ENCODE measurements at regions not wholly inside any gene's neighbourhood (a gene's known extent, or its start where the extent isn't known, plus 50 kb on each side); places are given as distances from the start of the nearest gene placed in this dataset.
"Not testable (repeated sequence)": the region's sequence is repeated elsewhere in the genome, so short reads cannot be mapped to it uniquely, and the experiment has no call there.

DNA sequence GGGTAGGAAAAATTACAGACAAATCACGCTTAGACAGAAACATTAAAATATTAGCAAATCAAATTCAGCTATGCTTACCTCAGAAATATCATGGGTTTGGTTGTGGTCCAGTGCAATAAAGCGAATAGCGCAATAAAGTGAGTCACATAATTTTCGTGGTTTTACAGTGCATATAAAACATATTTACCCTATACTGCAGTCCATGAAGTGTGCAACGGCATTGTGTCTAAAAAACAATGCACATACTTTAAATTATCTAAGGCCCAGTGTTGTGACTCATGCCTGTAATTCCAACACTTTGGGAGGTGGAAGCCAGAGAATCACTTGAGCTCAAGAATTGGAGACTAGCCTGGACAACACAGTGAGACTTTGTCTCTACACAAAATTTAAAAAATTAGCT lies 195.7 kb upstream of the IL1RAPL1 start:
- no peak for FAIRE-seq
- dilution Hi-C loops (cut with MboI; ENCODE audit: extremely low pct_ligation_motif_present, low sequenced_read_pairs) = no loop called here

DNA sequence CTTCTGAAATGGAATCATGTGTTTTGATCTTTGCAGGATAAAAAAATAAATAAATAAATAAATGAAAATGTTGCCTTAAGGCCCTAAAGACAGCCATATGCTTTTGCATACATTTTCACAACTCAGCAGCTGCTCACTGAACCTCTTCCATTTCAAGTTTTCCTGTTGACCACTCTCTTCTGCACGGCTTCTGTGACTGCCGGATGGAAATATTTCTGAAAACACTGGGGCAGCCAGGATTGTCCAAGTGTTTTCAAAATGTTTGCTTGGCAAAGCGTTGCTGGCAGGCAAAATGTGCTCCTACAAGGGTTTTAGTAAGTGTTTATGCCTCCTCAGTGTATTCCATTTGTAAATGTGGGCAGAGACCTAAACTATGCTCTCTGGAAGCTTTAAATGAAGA lies 208.1 kb upstream of the IL1RAPL1 start:
- Histone ChIP-seq H3K4me1 (ENCODE audit: control insufficient read depth, extremely low read depth, insufficient read depth, low read length) (no peaks in the 10 kb centered on the region), H3K79me2 (ENCODE audit: control insufficient read depth, insufficient read depth, low read length) (no peaks in the 10 kb centered on the region), H3K4me3 (ENCODE audit: control insufficient read depth in 2 of 3, extremely low read depth in 1 of 3, insufficient read depth in 2 of 3, low read depth in 1 of 3, low read length in 3 of 3) (no peak overlapping the region), H3K9me1 (ENCODE audit: control insufficient read depth, extremely low read depth, insufficient read depth, low read length) (no peaks in the 10 kb centered on the region), H3K9ac (ENCODE audit: control insufficient read depth, extremely low read depth, insufficient read depth, low read length) (no peak overlapping the region), H2AFZ (ENCODE audit: control insufficient read depth, low read length) (no peak overlapping the region), H4K20me1 (ENCODE audit: control insufficient read depth, extremely low read depth, insufficient read depth, low read length) (no peaks in the 10 kb centered on the region), H3K27me3 (ENCODE audit: control insufficient read depth, extremely low read depth, insufficient read depth, low read length) (no peaks in the 10 kb centered on the region), H3K36me3 (ENCODE audit: control insufficient read depth in 2 of 2, extremely low read depth in 1 of 2, insufficient read depth in 2 of 2, low read length in 2 of 2) (no peaks in the 10 kb centered on the region), H3K9me3 (ENCODE audit: control insufficient read depth, low read depth, low read length) (no peaks in the 10 kb centered on the region), H3K27ac (ENCODE audit: control insufficient read depth, insufficient read depth, low read length) (no peak overlapping the region), H3K4me2 (ENCODE audit: control insufficient read depth, extremely low read depth, insufficient read depth, low read depth, low read length) (no peak overlapping the region)
- FAIRE-seq = no peak
- no peak for TF ChIP-seq EZH2 (IDR thresholded peaks at IDR 0.05; ENCODE audit: low read length)
- TF ChIP-seq, protein P1, sequence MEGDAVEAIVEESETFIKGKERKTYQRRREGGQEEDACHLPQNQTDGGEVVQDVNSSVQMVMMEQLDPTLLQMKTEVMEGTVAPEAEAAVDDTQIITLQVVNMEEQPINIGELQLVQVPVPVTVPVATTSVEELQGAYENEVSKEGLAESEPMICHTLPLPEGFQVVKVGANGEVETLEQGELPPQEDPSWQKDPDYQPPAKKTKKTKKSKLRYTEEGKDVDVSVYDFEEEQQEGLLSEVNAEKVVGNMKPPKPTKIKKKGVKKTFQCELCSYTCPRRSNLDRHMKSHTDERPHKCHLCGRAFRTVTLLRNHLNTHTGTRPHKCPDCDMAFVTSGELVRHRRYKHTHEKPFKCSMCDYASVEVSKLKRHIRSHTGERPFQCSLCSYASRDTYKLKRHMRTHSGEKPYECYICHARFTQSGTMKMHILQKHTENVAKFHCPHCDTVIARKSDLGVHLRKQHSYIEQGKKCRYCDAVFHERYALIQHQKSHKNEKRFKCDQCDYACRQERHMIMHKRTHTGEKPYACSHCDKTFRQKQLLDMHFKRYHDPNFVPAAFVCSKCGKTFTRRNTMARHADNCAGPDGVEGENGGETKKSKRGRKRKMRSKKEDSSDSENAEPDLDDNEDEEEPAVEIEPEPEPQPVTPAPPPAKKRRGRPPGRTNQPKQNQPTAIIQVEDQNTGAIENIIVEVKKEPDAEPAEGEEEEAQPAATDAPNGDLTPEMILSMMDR (optimal IDR thresholded peaks at IDR 0.05 in 1 of 3, IDR thresholded peaks at IDR 0.05 in 1 of 3, conservative IDR thresholded peaks at IDR 0.05 in 1 of 3; ENCODE audit: extremely low read depth in 1 of 3, insufficient read depth in 2 of 3, low read length in 3 of 3) = no peak
- dilution Hi-C loops (cut with MboI; ENCODE audit: extremely low pct_ligation_motif_present, low sequenced_read_pairs) = no loop called here
- DNase-seq (ENCODE audit: low read depth, low spot score) = no peak

More for the DNA sequence above, 195.7 kb upstream of the IL1RAPL1 start:
- no peaks in the 10 kb centered on the region for H4K20me1 ChIP-seq (ENCODE audit: control insufficient read depth, extremely low read depth, insufficient read depth, low read length)
- H3K79me2 ChIP-seq (ENCODE audit: control insufficient read depth, insufficient read depth, low read length) = no peaks in the 10 kb centered on the region
- H3K4me2 ChIP-seq (ENCODE audit: control insufficient read depth, extremely low read depth, insufficient read depth, low read depth, low read length) = no peak overlapping the region
- peak; percentile 17 for DNase-seq (ENCODE audit: low read depth, low spot score)
- H3K27me3 ChIP-seq (ENCODE audit: control insufficient read depth, extremely low read depth, insufficient read depth, low read length) = no peaks in the 10 kb centered on the region
- no peak overlapping the region for H3K9ac ChIP-seq (ENCODE audit: control insufficient read depth, extremely low read depth, insufficient read depth, low read length)
- no peaks in the 10 kb centered on the region for H3K36me3 ChIP-seq (ENCODE audit: control insufficient read depth in 2 of 2, extremely low read depth in 1 of 2, insufficient read depth in 2 of 2, low read length in 2 of 2)
- no peak overlapping the region for H3K27ac ChIP-seq (ENCODE audit: control insufficient read depth, insufficient read depth, low read length)
- no peaks in the 10 kb centered on the region for H3K4me1 ChIP-seq (ENCODE audit: control insufficient read depth, extremely low read depth, insufficient read depth, low read length)
- no peak overlapping the region for H3K4me3 ChIP-seq (ENCODE audit: control insufficient read depth in 2 of 3, extremely low read depth in 1 of 3, insufficient read depth in 2 of 3, low read depth in 1 of 3, low read length in 3 of 3)
- TF ChIP-seq EZH2 (IDR thresholded peaks at IDR 0.05; ENCODE audit: low read length) = no peak
- TF ChIP-seq, protein P1 (optimal IDR thresholded peaks at IDR 0.05 in 1 of 3, IDR thresholded peaks at IDR 0.05 in 1 of 3, conservative IDR thresholded peaks at IDR 0.05 in 1 of 3; ENCODE audit: extremely low read depth in 1 of 3, insufficient read depth in 2 of 3, low read length in 3 of 3) = no peak
- no peaks in the 10 kb centered on the region for H3K9me3 ChIP-seq (ENCODE audit: control insufficient read depth, low read depth, low read length)
- no peaks in the 10 kb centered on the region for H3K9me1 ChIP-seq (ENCODE audit: control insufficient read depth, extremely low read depth, insufficient read depth, low read length)
- H2AFZ ChIP-seq (ENCODE audit: control insufficient read depth, low read length) = no peak overlapping the region

DNA sequence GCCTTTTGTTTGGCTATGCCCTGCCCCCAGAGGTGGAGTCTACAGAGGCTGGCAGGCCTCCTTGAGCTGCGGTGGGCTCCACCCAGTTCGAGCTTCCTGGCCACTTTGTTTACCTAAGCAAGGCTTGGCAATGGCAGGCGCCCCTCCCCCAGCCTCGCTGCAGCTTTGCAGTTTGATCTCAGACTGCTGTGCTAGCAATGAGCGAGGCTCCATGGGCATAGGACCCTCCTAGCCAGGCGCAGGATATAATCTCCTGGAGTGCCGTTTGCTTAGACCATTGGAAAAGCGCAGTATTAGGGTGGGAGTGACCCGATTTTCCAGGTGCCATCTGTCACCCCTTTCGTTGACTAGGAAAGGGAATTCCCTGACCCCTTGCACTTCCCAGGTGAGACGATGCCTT lies 219.6 kb upstream of the IL1RAPL1 start:
- H3K4me2 ChIP-seq (ENCODE audit: control insufficient read depth, extremely low read depth, insufficient read depth, low read depth, low read length); DNase-seq (ENCODE audit: low read depth, low spot score); H3K4me1 ChIP-seq (ENCODE audit: control insufficient read depth, extremely low read depth, insufficient read depth, low read length); H3K9me1 ChIP-seq (ENCODE audit: control insufficient read depth, extremely low read depth, insufficient read depth, low read length); dilution Hi-C loops (cut with MboI; ENCODE audit: extremely low pct_ligation_motif_present, low sequenced_read_pairs); H3K79me2 ChIP-seq (ENCODE audit: control insufficient read depth, insufficient read depth, low read length); H3K9ac ChIP-seq (ENCODE audit: control insufficient read depth, extremely low read depth, insufficient read depth, low read length); H3K27me3 ChIP-seq (ENCODE audit: control insufficient read depth, extremely low read depth, insufficient read depth, low read length); FAIRE-seq; H3K36me3 ChIP-seq (ENCODE audit: control insufficient read depth in 2 of 2, extremely low read depth in 1 of 2, insufficient read depth in 2 of 2, low read length in 2 of 2); H2AFZ ChIP-seq (ENCODE audit: control insufficient read depth, low read length); H3K4me3 ChIP-seq (ENCODE audit: control insufficient read depth in 2 of 3, extremely low read depth in 1 of 3, insufficient read depth in 2 of 3, low read depth in 1 of 3, low read length in 3 of 3); H3K27ac ChIP-seq (ENCODE audit: control insufficient read depth, insufficient read depth, low read length); H4K20me1 ChIP-seq (ENCODE audit: control insufficient read depth, extremely low read depth, insufficient read depth, low read length); H3K9me3 ChIP-seq (ENCODE audit: control insufficient read depth, low read depth, low read length): not testable (repeated sequence)

Measured in keratinocyte (primary cell).